Activated CD4-positive, alpha-beta T cell treated with anti-CD3 and anti-CD28 coated beads, Interleukin-2, amount 50 U/mL, for 16 hours (primary cell): ENCODE measurements at regions not wholly inside any gene's neighbourhood (a gene's known extent, or its start where the extent isn't known, plus 50 kb on each side); places are given as distances from the start of the nearest gene placed in this dataset.
A peak's percentile ranks its signal among the peaks of the same experiment; 100 is the strongest.

Experiments used
- DNase-seq: peaks from one replicate; pipeline ENCODE4 v3.0.0-alpha.2; 2020

- DNase-seq, result no peak
These were observed 57.8 kb downstream of the SPATA19 start for GRCh38 chr11:133787379-133788141.

- no peak for DNase-seq
These were observed 59.4 kb downstream of the SPATA19 start for GRCh38 chr11:133785795-133786340.

- no peak for DNase-seq
These were observed 61.0 kb downstream of the SPATA19 start for GRCh38 chr11:133784359-133784758.

DNA sequence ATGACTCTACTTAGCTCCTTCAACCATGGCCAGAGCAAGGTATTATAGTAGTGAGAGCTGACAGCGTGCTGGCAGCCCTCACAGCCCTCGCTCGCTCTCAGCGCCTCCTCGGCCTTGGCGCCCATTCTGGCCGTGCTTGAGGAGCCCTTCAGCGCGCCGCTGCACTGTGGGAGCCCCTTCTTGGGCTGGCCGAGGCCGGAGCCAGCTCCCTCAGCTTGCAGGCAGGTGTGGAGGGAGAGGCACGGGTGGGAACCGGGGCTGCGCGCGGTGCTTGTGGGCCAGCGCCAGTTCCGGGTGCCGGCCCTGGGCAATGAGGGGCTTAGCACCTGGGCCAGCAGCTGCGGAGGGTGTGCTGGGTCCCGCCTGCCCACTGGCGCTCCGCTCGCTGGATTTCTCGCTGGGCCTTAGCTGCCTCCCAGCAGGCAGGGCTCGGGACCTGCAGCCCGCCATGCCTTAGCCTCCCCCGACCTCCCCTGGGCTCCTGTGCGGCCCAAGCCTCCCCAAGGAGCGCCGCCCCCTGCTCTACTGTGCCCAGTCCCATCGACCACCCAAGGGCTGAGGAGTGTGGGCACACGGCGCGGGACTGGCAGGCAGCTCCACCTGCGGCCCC, 63.1 kb downstream of the SPATA19 start:
- DNase-seq, result no peak

DNA sequence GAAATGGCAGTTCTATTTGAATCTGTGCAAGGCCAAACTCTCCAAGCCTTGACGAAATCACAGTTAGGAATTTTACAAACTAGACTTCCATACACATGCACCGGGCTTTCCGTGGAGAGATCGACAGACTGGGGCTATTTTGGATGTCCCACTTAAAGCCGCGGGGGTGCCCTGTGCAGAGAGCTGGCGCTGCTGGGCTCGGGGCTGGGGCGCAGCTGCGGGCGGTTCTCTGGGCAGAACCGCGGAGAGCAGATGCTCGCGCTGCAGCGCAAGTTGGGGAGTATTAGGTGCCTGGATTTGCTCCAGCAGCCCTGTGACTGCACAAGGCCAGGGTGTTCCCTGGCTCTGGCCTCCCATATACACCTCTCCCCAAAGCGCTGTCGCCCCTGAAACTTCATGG, 67.2 kb downstream of the SPATA19 start:
- DNase-seq, result no peak

DNA sequence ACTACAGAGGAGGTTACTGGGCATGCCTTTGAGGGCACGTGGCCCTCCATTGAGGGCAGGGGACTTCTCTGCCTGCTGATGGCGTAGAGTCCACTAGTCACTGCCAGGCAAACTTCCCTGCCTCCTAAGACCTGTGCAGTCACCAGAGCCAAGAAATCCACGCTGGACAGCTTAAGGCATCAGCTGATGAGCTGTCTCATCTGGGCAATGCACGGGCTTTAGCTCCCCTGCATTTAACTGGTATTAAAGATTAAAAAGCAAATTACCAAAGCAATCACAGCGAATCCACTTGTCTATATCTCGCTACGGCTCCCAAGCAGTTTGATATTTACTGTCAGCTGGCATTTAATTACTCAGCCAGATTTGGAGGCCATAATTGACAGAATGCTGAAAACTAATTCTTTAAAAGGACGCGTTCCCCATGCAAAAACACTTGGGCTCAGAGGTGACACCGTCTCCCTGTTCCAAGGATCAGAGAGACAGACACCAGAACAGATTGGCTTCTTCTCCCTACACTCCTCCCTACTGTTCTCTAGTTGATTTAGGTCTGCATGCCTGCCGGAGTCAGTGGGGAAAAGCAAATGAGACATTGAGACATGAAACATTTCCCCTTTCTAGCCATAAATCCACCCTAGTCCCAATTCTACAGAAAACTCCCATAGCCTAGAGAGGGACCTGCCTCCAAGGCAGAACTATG, 68.5 kb downstream of the SPATA19 start:
- DNase-seq, result no peak

DNA sequence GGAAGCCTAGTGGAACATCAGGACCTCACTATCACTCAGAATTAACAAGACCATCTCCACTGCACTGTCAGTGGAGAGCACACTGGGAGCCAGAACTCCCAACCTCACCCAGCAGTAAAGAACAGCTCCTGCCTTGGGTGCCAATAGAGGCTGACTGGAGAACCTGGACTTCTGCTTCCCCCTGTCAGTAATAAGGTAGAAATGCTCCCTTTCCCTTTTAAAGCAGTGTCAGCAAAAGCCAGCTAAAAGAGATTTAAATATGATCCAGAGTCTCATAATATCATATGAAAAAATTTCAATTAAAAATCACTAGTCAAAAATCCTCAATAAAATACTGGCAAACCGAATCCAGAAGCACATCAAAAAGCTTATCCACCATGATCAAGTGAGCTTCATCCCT, 82.8 kb downstream of the SPATA19 start:
- DNase-seq, result no peak

GRCh38 chr11:133753150-133753549, 92.2 kb downstream of the SPATA19 start:
- DNase-seq, result no peak

- DNase-seq, result no peak
These were observed 95.5 kb downstream of the SPATA19 start for GRCh38 chr11:133749841-133750240.

GRCh38 chr11:133747409-133747808, 97.9 kb downstream of the SPATA19 start:
- DNase-seq, result no peak

DNA sequence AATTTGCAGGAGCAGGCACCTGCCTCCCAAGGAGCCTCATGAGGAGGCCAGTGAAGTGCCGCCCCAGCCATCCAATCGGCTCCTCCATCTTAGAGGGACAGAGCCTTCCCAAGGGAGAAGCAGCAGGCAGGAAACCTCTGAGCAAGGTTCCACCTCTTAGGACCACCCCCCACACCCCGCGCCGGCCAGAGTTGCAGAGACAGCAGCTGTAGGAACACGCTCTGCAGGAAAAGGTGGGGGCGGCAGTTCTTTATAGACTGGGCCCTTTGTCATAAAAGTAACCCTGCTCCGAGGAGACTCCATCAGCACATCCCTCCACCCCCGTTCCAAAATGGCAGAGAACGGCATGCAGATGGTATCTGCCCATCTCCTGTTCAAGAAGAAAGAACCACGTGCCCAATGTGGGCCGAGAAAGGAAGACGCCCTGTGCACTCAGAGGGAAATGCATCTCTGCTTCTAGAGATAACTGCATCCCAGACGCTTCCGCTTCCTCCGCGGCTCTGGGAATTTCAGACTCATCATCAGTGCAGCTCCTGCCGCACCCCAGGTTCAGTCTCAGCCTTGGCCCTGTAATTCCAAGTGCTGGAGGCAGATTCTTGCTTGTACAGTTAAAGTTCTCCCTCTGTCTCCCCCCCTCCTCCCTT, 98.5 kb downstream of the SPATA19 start:
- no peak for DNase-seq

- DNase-seq, result no peak
These were observed 99.5 kb downstream of the SPATA19 start for GRCh38 chr11:133745791-133746190.

- peak; percentile 2 for DNase-seq
These were observed 103.0 kb downstream of the SPATA19 start for GRCh38 chr11:133742353-133742752.

DNA sequence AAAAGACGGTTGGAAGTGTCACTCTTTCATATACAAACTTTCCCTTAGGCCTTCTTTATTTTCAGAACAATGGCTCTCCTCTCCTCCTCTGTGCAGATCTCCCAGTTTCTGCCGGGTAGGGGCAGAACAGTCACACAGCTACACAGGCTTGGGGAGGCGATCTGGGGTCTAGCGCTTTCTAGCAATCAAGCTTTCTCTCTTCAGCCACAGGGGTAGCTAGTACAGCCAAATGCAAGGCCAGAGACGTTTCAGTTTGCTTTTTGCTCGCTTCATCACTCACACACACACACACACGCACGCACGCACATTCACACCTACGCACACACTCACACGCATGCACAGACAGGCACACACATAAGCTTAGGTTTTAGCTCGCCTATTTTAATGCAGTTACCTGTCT, 104.3 kb downstream of the SPATA19 start:
- DNase-seq, result no peak

GRCh38 chr11:133739481-133739880, 105.8 kb downstream of the SPATA19 start:
- DNase-seq, result no peak

GRCh38 chr11:133738624-133739023, 106.7 kb downstream of the SPATA19 start:
- no peak for DNase-seq

- DNase-seq, result no peak
These were observed 111.7 kb downstream of the SPATA19 start for GRCh38 chr11:133733631-133734030.

- no peak for DNase-seq
These were observed 113.1 kb downstream of the SPATA19 start for GRCh38 chr11:133732109-133732674.

DNA sequence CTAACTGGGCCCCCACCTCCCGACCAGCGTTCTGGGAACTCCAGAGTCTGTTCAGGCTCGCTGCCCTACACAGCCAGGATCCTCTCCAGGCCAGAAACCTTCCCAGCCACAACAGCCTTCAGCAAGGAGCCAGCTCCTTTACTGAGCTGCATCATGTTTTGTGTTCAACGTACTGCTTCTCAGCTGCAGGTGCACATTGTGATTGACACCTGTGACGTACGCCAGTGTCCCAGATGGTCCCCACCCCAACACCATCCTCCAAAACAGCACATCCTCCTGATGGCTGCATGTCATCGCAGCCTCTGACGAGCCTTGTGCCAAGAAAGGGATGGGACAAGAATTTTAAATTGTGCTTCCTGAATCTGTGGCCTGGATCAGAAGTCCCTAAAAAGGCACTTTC, 117.5 kb downstream of the SPATA19 start:
- DNase-seq, result no peak

GRCh38 chr11:133726542-133726941, 118.8 kb downstream of the SPATA19 start:
- no peak for DNase-seq

- no peak for DNase-seq
These were observed 121.2 kb downstream of the SPATA19 start for GRCh38 chr11:133724116-133724515.

DNA sequence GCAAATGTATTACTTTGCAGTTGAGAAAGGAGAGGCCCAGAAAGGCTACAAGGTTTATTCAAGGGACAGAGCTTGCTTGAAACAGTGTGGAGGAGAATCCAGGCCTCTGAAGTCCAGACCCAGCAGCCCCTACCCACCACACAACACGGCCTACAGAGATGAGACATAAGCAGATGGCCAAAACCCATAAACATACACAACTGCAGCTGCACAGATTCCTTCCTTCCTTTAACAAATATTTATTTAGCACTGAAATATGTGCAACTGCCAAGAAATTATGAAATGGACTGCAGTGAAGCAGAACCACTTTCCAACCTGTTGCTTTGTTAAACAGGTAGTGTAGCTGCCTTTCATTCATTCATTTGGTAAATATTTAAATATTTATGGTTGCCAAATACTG, 122.3 kb downstream of the SPATA19 start:
- DNase-seq, result no peak

- DNase-seq, result no peak
These were observed 124.4 kb downstream of the SPATA19 start for GRCh38 chr11:133720951-133721350.
